GM12875 (cell line): ENCODE measurements at regions not wholly inside any gene's neighbourhood (a gene's known extent, or its start where the extent isn't known, plus 50 kb on each side); places are given as distances from the start of the nearest gene placed in this dataset.

Experiments
- H3K4me3 ChIP-seq: one replicate; pipeline ENCODE4 v1.5.1; 2011; ENCODE audit warnings: low read depth, low read length, control low read depth
- CTCF ChIP-seq: IDR thresholded peaks from 2 replicates; pipeline ENCODE4 v1.5.1; 2011; ENCODE audit warnings: low read depth, mild to moderate bottlenecking, control low read depth, inconsistent platforms, low read length, moderate library complexity, borderline replicate concordance; ENCODE audit not compliant: insufficient read depth

- TF ChIP-seq CTCF: no peak
These were observed 233.1 kb downstream of the RPIA start for GRCh38 chr2:88924533-88924932.

GRCh38 chr2:88925770-88926462, 234.4 kb downstream of the RPIA start:
- no peak overlapping the region for H3K4me3 ChIP-seq
- no peak for TF ChIP-seq CTCF

More at GRCh38 chr2:88924533-88924932, 233.1 kb downstream of the RPIA start:
- H3K4me3 ChIP-seq: no peak overlapping the region

- no peak for TF ChIP-seq CTCF
- H3K4me3 ChIP-seq: no peak overlapping the region
These were observed 235.7 kb downstream of the RPIA start for GRCh38 chr2:88927128-88927527.

- no peak overlapping the region for H3K4me3 ChIP-seq
- no peak for TF ChIP-seq CTCF
These were observed 239.2 kb downstream of the RPIA start for GRCh38 chr2:88930659-88931058.

GRCh38 chr2:88932686-88933085, 241.2 kb downstream of the RPIA start:
- H3K4me3 ChIP-seq: no peak overlapping the region
- no peak for TF ChIP-seq CTCF

GRCh38 chr2:88933091-88933490, 241.6 kb downstream of the RPIA start:
- no peak overlapping the region for H3K4me3 ChIP-seq
- no peak for TF ChIP-seq CTCF

GRCh38 chr2:88933980-88934379, 242.5 kb downstream of the RPIA start:
- no peak for TF ChIP-seq CTCF
- no peak overlapping the region for H3K4me3 ChIP-seq
